ENCODE measurements at regions not wholly inside any gene's neighbourhood (a gene's known extent, or its start where the extent isn't known, plus 50 kb on each side); places are given as distances from the start of the nearest gene placed in this dataset.

- Histone ChIP-seq H3K4me2 (no peak overlapping the region), H3K9me3 (ENCODE audit: low read depth) (no peaks in the 10 kb centered on the region), H3K4me1 (ENCODE audit: insufficient read depth) (no peaks in the 10 kb centered on the region), H4K20me1 (ENCODE audit: insufficient read depth, poor library complexity, severe bottlenecking) (no peaks in the 10 kb centered on the region), H3K36me3 (replicated peaks; ENCODE audit: insufficient read depth, low read depth) (no peaks in the 10 kb centered on the region), H3K9me2 (replicated peaks; ENCODE audit: insufficient read depth) (no peaks in the 10 kb centered on the region), H3K79me2 (no peaks in the 10 kb centered on the region), H3K4me3 (no peak overlapping the region), H3K27me3 (peaks cover 24% of the 10 kb centered on the region), H3K27ac (no peak overlapping the region), H2AFZ (no peak overlapping the region)
- DNase-seq (ENCODE audit: low spot score): no peak
- WGBS (ENCODE audit: low lambda C conversion rate, missing lambda C conversion rate): 95% methylated on average over 1 of the region's 1 CpG
- no peak for TF ChIP-seq EZH2phosphoT487 (IDR thresholded peaks at IDR 0.05; ENCODE audit: low read depth, severe bottlenecking, unreplicated experiment)
Measured at GRCh38 chr16:51443934-51444333, 292.9 kb upstream of the SALL1 start.

- peak overlapping the region; percentile 31 for H3K27ac ChIP-seq
- no peaks in the 10 kb centered on the region for H3K9me3 ChIP-seq (ENCODE audit: low read depth)
- TF ChIP-seq CTCF (IDR thresholded peaks at IDR 0.05; ENCODE audit: poor library complexity) (no peak), EZH2 (IDR thresholded peaks at IDR 0.05; ENCODE audit: borderline replicate concordance) (no peak), EZH2phosphoT487 (IDR thresholded peaks at IDR 0.05; ENCODE audit: low read depth, severe bottlenecking, unreplicated experiment) (no peak)
- no peaks in the 10 kb centered on the region for H3K4me1 ChIP-seq (ENCODE audit: insufficient read depth)
- H2AFZ ChIP-seq: no peak overlapping the region
- no peaks in the 10 kb centered on the region for H3K36me3 ChIP-seq (replicated peaks; ENCODE audit: insufficient read depth, low read depth)
- H4K20me1 ChIP-seq (ENCODE audit: insufficient read depth, poor library complexity, severe bottlenecking): no peaks in the 10 kb centered on the region
- no peak overlapping the region for H3K4me3 ChIP-seq
- no peaks in the 10 kb centered on the region for H3K79me2 ChIP-seq
- DNase-seq (ENCODE audit: low spot score): no peak
- peak overlapping the region; percentile 2 for H3K4me2 ChIP-seq
- WGBS (ENCODE audit: low lambda C conversion rate, missing lambda C conversion rate): 66% methylated on average over 8 of the region's 8 CpGs
- H3K9me2 ChIP-seq (replicated peaks; ENCODE audit: insufficient read depth): no peaks in the 10 kb centered on the region
- H3K27me3 ChIP-seq: peaks cover 29% of the 10 kb centered on the region
Measured at GRCh38 chr16:51442141-51442870, 291.2 kb upstream of the SALL1 start.

GRCh38 chr16:51440131-51440889 is 289.2 kb upstream of the SALL1 start:
- no peaks in the 10 kb centered on the region for H3K36me3 ChIP-seq (replicated peaks; ENCODE audit: insufficient read depth, low read depth)

More at GRCh38 chr16:51440131-51440889, 289.2 kb upstream of the SALL1 start:
- 31% methylated on average over 14 of the region's 14 CpGs for WGBS (ENCODE audit: low lambda C conversion rate, missing lambda C conversion rate)
- Histone ChIP-seq H2AFZ (no peak overlapping the region), H3K4me3 (no peak overlapping the region), H4K20me1 (ENCODE audit: insufficient read depth, poor library complexity, severe bottlenecking) (no peaks in the 10 kb centered on the region), H3K27ac (peak overlapping the region; percentile 34), H3K79me2 (no peaks in the 10 kb centered on the region), H3K4me2 (peak overlapping the region; percentile 50), H3K27me3 (peaks cover 29% of the 10 kb centered on the region), H3K9me2 (replicated peaks; ENCODE audit: insufficient read depth) (no peaks in the 10 kb centered on the region), H3K9me3 (ENCODE audit: low read depth) (no peaks in the 10 kb centered on the region), H3K4me1 (ENCODE audit: insufficient read depth) (no peaks in the 10 kb centered on the region)
- TF ChIP-seq CTCF (IDR thresholded peaks at IDR 0.05; ENCODE audit: poor library complexity) (no peak), EZH2 (IDR thresholded peaks at IDR 0.05; ENCODE audit: borderline replicate concordance) (no peak), EZH2phosphoT487 (IDR thresholded peaks at IDR 0.05; ENCODE audit: low read depth, severe bottlenecking, unreplicated experiment) (no peak)
- DNase-seq (ENCODE audit: low spot score): no peak
